ENCODE measurements at regions not wholly inside any gene's neighbourhood (a gene's known extent, or its start where the extent isn't known, plus 50 kb on each side); places are given as distances from the start of the nearest gene placed in this dataset.

DNA sequence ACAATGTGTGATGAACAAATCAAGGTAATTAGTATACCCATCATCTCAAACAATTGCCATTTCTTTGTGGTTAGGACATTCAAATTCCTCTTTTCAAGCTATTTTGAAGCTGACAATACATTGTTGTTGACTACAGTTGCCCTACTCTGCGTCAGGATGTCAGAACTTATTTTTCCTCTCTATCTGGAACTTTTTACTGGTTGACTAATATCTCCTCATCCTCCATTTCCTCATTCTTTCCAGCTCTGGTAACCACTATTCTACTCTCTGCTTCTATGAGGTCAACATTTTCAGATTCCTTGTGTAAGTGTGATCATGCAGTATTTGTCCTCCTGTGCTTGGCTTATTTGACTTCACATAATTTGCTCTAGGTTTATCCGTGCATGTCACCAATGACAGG, 240.5 kb upstream of the HS3ST1 start:
- TF ChIP-seq EZH2phosphoT487 (IDR thresholded peaks at IDR 0.05; ENCODE audit: borderline replicate concordance) (no peak), EZH2 (IDR thresholded peaks at IDR 0.05) (no peak), SIN3A (IDR thresholded peaks at IDR 0.05; ENCODE audit: low read depth) (no peak), CEBPB (IDR thresholded peaks at IDR 0.05; ENCODE audit: low read depth) (no peak), YY1 (IDR thresholded peaks at IDR 0.05; ENCODE audit: extremely low read depth, insufficient replicate concordance, low read depth, low read length) (no peak), POLR2AphosphoS5 (IDR thresholded peaks at IDR 0.05; ENCODE audit: low read depth, low read length) (no peak), ZNF274 (IDR thresholded peaks at IDR 0.05; ENCODE audit: low read depth, low read length) (no peak)
- TF ChIP-seq, protein P1, sequence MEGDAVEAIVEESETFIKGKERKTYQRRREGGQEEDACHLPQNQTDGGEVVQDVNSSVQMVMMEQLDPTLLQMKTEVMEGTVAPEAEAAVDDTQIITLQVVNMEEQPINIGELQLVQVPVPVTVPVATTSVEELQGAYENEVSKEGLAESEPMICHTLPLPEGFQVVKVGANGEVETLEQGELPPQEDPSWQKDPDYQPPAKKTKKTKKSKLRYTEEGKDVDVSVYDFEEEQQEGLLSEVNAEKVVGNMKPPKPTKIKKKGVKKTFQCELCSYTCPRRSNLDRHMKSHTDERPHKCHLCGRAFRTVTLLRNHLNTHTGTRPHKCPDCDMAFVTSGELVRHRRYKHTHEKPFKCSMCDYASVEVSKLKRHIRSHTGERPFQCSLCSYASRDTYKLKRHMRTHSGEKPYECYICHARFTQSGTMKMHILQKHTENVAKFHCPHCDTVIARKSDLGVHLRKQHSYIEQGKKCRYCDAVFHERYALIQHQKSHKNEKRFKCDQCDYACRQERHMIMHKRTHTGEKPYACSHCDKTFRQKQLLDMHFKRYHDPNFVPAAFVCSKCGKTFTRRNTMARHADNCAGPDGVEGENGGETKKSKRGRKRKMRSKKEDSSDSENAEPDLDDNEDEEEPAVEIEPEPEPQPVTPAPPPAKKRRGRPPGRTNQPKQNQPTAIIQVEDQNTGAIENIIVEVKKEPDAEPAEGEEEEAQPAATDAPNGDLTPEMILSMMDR (IDR thresholded peaks at IDR 0.05 in 2 of 3, conservative IDR thresholded peaks at IDR 0.05 in 1 of 3; ENCODE audit: borderline replicate concordance in 1 of 3, insufficient read depth in 1 of 3, low read depth in 2 of 3, low read length in 2 of 3): no peak
